ENCODE measurements at regions not wholly inside any gene's neighbourhood (a gene's known extent, or its start where the extent isn't known, plus 50 kb on each side); places are given as distances from the start of the nearest gene placed in this dataset.
"Not testable (repeated sequence)": the region's sequence is repeated elsewhere in the genome, so short reads cannot be mapped to it uniquely, and the experiment has no call there.

DNA sequence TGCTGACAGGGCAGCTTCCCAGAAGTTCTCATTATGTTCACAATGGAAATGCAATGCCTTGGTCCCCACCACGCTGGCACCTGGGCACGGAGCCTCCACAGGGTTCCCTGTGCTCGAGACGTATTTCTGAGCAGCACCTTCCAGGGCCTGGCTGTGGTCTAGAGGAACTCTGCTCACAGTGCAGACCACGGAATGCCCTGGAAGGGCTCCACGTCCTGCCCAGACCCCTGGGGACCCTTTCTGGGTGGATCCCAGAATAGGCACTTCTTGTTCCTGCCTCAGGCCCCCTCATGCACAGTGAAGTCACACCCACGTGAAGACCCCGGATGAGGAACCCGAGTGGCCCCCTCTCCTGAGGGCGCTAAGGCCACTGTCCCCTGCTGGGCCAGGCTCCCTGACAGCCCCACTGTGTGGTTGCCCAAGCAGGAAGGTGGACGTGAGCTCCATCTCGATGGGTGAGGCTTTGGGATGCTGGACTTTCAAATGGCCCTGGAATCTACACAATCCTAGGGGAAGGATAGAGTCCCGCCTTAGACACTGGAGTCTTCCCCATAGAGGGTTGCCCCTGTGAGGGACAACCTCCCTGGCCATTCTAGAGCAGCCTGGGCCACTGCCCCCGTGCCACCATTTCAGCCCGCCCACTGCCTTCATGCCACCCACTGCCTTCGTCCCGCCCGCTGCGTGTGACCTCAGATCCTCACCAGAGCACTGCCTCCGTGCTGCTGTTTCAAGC, 1106.8 kb downstream of the BRD1 start:
- H3K27ac ChIP-seq (ENCODE audit: low read depth, low read length): no peak overlapping the region
- WGBS, 3 donors: 77 to 85% (median 80%) methylated on average over 20 of the region's 20 CpGs

DNA sequence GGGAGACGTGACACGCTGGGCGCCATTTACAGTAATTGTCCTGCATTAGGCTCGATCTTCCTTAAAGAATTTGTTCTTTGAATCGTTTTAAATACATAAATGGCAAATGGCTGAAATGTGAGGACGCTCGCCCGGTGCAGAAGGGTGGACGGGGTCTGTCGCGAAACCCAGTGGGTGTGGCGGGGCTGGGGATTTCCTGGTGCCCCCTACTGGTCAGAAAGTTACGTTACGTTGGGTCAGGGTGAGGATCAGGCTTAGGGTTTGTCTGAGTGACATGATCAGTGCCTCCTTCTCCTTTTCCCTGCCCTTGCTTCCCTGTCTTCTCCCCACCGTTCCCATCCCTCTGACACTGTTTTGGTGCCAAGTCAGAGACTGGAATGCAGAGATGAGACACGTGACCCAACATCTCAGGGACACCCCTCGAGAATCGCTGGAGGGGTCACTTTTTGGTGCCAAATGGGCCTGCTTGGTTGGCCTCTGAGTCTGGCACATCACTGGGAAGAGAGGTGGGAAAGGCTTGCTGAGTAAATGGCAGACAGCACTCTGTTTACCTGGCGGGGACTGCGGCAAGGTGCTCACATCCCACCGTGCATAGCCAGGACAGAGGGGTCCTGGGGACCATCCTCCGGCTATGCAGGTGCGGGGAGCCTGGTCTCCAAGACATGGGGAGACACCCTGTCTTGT, 1107.6 kb downstream of the BRD1 start:
- H3K27ac ChIP-seq (ENCODE audit: low read depth, low read length): no peak overlapping the region
- 69 to 72% (median 69%) methylated on average over 23 of the region's 23 CpGs for WGBS, 3 donors

DNA sequence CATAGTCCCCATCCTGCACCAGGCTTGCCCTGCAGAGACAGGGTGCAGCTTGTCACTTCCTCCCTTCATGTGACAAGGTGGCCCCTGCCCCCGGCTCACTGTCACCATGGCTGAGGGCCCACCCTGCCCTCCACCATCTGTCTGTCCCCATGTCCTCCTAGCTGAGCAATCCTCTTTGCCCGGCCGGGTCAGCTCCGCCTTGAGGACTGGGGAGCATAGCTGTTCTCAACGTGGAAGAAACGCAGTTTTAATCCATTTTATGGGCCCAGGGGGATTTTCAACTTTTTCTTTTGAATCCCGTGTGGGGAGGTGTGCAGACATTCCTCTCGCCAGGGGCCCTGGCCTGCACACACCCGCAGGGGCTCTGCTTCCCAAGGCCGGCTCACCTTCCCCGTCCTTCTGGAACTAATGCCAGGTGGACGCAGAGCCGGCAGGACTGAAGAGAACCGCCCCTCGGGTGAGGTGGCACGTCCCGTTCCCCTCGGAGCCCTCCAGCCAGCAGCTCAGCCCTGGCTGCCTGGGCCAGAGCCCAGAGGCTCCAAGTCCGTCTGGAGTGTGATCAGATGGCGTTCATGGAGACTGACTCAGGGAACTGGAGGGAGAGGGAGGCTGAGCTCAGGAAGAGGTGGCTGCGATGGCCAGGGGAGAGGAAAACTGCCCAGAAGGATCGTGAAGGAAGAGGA, 1108.7 kb downstream of the BRD1 start:
- 39 to 67% (median 49%) methylated on average over 21 to 22 of the region's 22 CpGs for WGBS, 3 donors

GRCh38 chr22:48717883-48718817, 1109.5 kb downstream of the BRD1 start:
- no peak overlapping the region for H3K27ac ChIP-seq (ENCODE audit: low read depth, low read length)
- 66 to 77% (median 69%) methylated on average over 31 of the region's 31 CpGs for WGBS, 3 donors

More for the DNA sequence above, 1108.7 kb downstream of the BRD1 start:
- H3K27ac ChIP-seq (ENCODE audit: low read depth, low read length): no peak overlapping the region

- WGBS, 3 donors: 69 to 76% (median 69%) methylated on average over 24 of the region's 24 CpGs
- no peak overlapping the region for H3K27ac ChIP-seq (ENCODE audit: low read depth, low read length)
Measured at GRCh38 chr22:48717076-48717810, 1110.4 kb downstream of the BRD1 start.

DNA sequence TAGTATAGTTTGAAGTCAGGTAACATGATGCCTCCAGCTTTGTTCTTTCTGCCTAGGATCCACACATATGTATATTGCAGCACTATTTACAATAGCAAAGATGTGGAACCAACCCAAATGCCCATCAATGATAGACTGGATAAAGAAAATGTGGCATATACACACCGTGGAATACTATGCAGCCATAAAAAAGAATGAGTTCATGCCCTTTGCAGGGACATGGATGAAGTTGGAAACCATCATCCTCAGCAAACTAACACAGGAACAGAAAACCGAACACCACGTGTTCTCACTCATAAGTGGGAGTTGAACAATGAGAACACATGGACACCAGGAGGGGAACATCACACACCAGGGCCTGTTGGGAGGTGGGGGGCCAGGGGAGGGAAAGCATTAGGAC, 1111.5 kb downstream of the BRD1 start:
- 59 to 93% (median 92%) methylated on average over 3 of the region's 3 CpGs for WGBS, 3 donors
- H3K27ac ChIP-seq (ENCODE audit: low read depth, low read length): not testable (repeated sequence)

DNA sequence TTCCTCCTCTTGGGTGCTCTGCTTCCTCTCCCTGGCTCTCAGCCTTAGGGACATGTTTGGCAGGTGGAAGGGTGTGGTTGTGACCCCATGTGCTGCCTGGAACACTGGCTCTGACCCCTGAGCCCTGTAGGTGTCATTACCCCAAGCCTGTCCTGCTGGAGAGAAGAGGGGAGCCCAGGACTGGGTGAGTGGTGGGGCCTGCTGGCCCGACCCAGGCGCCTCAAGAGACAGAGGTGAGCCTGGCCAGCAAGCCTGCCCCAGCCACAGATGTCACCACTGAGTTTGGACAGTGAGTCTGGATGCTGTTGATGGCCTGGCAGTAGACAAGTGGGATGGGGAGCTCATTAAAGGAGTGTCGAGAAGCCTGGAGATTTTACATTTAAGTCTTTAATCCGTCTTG, 1112.2 kb downstream of the BRD1 start:
- 82 to 93% (median 90%) methylated on average over 4 of the region's 4 CpGs for WGBS, 3 donors
- no peak overlapping the region for H3K27ac ChIP-seq (ENCODE audit: low read depth, low read length)

DNA sequence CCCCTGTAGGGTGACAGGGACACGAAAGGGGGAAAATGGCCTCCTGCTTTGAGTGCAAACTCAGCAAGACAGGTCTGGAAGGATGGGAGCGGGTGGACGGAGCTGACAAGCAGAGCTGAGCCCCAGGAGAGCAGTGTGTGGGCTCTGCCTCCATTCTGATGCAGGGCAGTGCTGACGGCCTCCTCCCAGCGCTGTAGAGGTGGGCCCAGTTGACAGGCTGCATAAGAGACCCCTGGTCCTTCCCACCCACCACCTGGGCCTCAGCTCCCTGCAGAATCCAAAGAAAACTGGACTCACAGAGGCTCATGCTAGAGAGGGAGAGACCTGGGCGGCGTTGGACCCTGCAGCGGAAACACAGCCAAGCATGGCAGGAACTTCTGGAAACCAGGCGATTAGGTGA, 1113.4 kb downstream of the BRD1 start:
- 90 to 95% (median 91%) methylated on average over 9 of the region's 9 CpGs for WGBS, 3 donors
- no peak overlapping the region for H3K27ac ChIP-seq (ENCODE audit: low read depth, low read length)

- no peak overlapping the region for H3K27ac ChIP-seq (ENCODE audit: low read depth, low read length)
- 72 to 83% (median 82%) methylated on average over 38 of the region's 38 CpGs for WGBS, 3 donors
Measured at GRCh38 chr22:48713272-48714205, 1114.1 kb downstream of the BRD1 start.

DNA sequence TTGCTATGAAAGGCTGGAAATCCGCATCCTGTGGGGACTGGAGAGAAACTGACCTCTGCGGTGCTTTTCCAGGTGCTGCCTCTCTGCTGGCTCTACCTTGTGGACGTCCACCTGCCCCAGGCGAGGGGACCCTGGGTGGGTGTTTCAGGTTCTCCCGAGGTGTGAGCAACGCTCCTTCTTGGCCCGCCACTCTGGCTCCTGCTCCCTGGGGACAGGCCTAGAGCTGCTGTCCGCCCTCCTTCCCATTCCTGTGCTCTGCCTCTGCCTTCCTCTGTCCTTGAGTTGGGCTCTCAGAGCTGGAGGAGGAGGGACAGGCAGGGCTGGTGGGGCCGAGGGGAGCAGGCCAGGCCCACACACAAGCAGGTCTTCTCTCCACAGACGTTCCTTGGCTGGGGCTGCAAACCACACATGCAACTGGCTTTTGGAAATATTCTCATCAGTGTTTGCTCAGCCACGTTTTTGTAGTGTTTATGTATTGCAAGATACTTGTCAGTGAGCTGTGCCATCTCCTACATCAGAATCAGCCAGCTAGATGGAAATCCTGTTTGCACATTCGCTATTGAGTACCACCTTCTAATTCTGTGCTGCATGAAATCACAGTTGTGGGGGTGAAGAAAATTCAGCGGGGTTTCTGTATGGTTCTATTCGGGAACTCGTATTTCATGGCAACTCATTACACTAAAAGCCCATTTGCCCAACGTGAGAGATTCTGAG, 1115.0 kb downstream of the BRD1 start:
- WGBS, 3 donors: 65 to 76% (median 74%) methylated on average over 16 of the region's 16 CpGs
- no peak overlapping the region for H3K27ac ChIP-seq (ENCODE audit: low read depth, low read length)

- 86 to 90% (median 88%) methylated on average over 22 of the region's 22 CpGs for WGBS, 3 donors
- H3K27ac ChIP-seq (ENCODE audit: low read depth, low read length): no peak overlapping the region
Measured at GRCh38 chr22:48711669-48712068, 1116.0 kb downstream of the BRD1 start.

GRCh38 chr22:48711031-48711431, 1116.6 kb downstream of the BRD1 start:
- H3K27ac ChIP-seq (ENCODE audit: low read depth, low read length): no peak overlapping the region
- WGBS, 3 donors: 70 to 84% (median 83%) methylated on average over 11 of the region's 11 CpGs

DNA sequence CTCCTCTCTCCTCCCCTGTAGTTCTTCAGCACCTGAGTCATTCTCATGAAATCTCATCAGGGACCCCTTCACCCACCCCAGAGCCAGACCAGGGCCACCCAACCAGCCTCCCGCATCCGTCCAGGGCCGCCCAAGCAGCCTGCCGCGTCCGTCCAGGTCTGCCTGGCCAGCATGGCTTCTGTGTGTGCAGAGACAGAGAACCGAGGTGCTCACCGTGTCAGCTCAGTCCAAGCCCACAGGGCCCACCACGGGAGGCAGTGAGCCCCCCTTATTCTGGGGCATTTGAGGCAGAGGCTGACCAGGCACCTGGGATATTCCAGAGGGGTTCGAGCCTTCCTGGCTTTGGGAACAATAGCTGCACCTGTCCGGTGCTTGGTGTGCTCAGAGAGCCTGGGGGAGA, 1117.3 kb downstream of the BRD1 start:
- WGBS, 3 donors: 73 to 82% (median 79%) methylated on average over 11 of the region's 11 CpGs
- H3K27ac ChIP-seq (ENCODE audit: low read depth, low read length): no peak overlapping the region

GRCh38 chr22:48709976-48710375, 1117.7 kb downstream of the BRD1 start:
- H3K27ac ChIP-seq (ENCODE audit: low read depth, low read length): no peak overlapping the region
- WGBS, 3 donors: 67 to 86% (median 77%) methylated on average over 8 of the region's 8 CpGs

GRCh38 chr22:48709453-48709852, 1118.2 kb downstream of the BRD1 start:
- WGBS, 3 donors: 67 to 89% (median 87%) methylated on average over 13 of the region's 13 CpGs
- no peak overlapping the region for H3K27ac ChIP-seq (ENCODE audit: low read depth, low read length)

DNA sequence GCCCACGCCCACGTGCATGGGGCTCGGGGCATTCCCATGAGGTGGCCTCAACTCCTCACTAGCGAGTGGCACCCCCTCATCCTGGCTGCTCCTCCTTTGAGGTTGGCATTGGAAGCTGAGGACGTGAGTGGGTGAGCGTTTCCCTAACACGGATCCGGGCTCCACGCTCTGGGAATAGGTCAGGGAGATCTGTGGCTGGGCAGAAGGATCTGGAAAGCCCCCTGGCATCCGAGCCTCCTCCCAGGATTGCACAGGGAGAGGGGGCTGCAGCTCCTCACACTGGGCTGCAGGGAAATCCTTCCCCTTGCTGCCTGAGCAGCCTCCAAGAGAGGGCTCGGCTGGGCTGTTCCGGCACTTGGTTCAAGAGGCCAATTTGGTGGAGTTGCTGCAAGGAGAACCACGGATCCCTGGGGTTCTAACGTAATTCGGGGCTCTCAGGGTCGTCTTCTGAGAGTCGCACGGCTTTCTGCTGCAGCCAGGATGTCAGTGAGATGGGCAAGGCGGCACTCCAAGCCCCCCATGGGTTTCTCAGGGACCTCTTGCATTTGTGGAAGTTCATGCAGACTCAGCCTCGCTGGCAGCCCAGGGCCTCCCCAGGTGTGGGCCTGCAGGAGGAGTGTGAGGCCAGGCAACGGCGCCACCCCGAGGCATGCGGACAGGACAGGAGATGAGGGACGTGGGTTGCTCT, 1119.0 kb downstream of the BRD1 start:
- WGBS, 3 donors: 70 to 79% (median 76%) methylated on average over 25 of the region's 25 CpGs
- H3K27ac ChIP-seq (ENCODE audit: low read depth, low read length): no peak overlapping the region
